ENCODE measurements at regions not wholly inside any gene's neighbourhood (a gene's known extent, or its start where the extent isn't known, plus 50 kb on each side); places are given as distances from the start of the nearest gene placed in this dataset.
"Not testable (repeated sequence)": the region's sequence is repeated elsewhere in the genome, so short reads cannot be mapped to it uniquely, and the experiment has no call there.

GRCh38 chr5:2563046-2563445 lies 188.4 kb downstream of the IRX2 start:
- DNase-seq: no peak

- no peak for DNase-seq
Observed at GRCh38 chr5:2562036-2562435, 189.4 kb downstream of the IRX2 start.

DNA sequence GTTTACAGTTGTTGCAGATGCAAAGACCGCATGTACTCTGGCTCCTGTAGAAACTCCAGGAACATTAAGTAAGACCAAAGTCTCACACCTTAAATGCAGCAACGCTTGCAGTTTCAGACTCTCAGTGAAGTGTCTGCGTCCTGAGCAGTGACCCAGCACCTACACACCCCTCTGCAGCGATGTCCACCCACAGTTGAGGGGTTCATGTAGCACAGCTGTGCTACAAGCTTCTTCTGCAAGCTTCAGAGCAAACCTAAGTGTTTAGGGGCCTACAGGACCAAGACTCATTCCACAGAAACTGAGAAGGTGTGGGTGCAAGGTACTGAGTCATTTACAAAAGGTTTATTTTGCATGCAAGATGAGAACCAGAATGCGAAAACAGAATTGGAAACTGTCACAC lies 191.0 kb downstream of the IRX2 start:
- no peak for DNase-seq

DNA sequence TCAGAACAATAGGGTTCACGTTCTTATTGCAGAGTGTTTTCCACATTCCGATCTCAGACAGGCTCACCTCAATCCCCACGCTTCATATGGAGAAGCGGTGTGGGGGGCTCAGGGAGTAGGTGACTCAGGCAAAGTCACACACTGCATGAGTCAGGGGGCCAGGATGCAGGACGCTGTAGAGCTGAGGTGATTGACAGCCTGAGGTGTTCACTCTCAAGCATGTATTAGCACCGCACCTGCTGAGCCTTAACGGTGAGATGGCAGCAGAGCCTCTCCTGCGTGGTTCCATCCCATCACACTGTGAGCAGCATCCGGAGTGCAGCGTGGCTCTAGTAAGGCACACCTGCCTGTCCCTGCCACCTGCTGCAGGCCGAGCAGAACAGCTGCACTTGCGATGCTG lies 194.0 kb downstream of the IRX2 start:
- DNase-seq: no peak

GRCh38 chr5:2556375-2556966 lies 195.0 kb downstream of the IRX2 start:
- DNase-seq: no peak

GRCh38 chr5:2553611-2554010 lies 197.9 kb downstream of the IRX2 start:
- DNase-seq: no peak

DNA sequence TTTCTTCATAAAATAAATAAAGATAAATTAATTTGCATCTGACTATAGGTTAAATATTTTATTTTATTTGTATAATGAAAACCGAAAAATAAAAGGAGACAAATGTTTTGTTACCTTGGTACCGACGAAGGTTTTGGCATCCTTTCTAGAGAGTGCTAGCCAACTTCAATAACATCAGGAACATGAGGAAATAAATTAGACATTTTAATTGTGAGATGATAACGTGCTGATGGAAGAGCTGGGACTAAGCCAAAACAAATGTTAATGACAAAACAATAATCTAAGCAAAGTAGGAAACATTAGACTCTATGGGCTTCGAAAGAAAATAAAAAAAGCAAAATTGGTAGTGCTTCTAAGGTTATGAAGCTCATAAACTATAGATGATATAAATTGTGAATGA lies 201.0 kb downstream of the IRX2 start:
- no peak for DNase-seq

DNA sequence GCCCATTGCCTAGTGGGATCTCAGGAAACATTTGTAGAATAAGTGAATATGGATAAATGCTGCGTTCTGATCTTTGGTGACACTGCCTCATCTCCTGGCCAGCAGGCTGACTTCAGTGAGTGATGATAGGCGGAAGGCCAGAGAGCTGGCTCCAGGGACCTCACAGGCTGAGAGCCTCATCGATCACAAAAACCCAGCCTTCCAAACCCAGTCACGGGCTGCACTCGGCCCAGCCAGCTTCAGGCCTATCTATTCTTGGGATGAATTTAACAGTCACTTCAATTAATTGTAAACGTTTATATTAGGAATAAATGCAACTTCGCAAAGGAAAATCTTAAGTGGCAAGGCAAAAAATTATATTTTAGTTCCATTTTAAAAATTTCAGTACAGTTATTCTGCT lies 201.6 kb downstream of the IRX2 start:
- DNase-seq: no peak

DNA sequence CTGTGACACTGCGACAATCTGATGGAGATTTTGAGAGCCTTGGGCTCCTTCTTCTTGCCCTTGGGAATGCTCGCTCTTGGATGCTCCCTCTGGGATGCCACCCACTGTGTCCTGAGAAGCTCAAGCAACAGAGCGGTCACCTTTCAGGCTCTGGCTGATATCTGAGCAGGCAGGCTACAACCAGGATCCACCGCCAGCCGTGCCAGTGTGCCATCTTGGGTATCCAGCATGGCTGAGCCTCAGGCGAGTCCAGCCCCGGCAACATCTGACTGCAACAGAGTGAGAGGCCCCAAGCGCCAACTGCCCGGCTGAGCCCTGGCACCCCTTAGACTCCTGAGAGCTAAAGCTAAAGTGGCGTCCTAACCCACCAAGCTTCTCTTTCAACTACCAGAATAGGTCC lies 202.1 kb downstream of the IRX2 start:
- DNase-seq: no peak

DNA sequence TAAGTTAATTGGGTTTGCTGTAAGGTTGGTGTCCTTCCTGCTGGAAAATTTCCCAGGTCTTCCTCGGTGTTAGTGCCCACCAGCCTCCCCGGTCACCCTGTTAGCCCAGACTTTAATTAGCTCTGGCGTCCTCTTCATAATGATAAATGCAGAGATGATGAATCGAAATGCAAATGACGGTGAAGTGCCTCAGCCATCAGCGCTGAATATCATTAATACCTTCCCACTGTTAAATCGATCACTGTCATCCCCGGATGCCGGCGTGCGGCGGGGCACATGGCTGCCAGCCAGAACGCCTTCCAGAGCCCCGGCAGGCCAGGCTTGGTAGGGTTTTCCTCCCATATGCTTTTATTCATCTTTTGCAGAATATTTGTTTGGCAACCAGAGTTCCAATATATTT lies 204.5 kb downstream of the IRX2 start:
- no peak for DNase-seq

GRCh38 chr5:2544003-2544402 lies 207.5 kb downstream of the IRX2 start:
- DNase-seq: no peak

- no peak for DNase-seq
Observed at GRCh38 chr5:2542821-2543220, 208.7 kb downstream of the IRX2 start.

- DNase-seq: no peak
Observed at GRCh38 chr5:2542026-2542425, 209.5 kb downstream of the IRX2 start.

DNA sequence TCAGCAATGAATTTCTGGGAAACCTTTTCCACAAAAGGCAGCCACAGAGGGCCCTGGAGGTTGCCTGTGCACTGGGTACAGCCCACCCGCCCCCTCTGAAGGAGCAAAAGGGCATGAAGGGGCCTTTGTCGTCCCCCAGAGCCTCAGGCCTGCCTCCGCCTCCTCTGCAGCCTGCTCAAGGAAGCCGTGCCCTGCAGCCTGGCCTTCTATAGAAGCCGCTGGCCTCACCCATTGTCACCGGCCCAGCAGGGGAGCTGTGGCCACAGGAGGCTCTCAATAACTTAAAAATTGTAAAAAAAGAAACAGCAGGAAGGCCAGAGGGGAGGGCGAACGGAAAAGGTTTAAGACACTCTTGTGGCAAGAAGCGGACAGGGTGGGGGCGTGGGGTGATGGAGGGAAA lies 213.3 kb downstream of the IRX2 start:
- no peak for DNase-seq

- DNase-seq: no peak
Observed at GRCh38 chr5:2537378-2538145, 213.9 kb downstream of the IRX2 start.

GRCh38 chr5:2536632-2537377 lies 214.7 kb downstream of the IRX2 start:
- DNase-seq: no peak

GRCh38 chr5:2534970-2535369 lies 216.5 kb downstream of the IRX2 start:
- DNase-seq: no peak

GRCh38 chr5:2534251-2534650 lies 217.2 kb downstream of the IRX2 start:
- no peak for DNase-seq

DNA sequence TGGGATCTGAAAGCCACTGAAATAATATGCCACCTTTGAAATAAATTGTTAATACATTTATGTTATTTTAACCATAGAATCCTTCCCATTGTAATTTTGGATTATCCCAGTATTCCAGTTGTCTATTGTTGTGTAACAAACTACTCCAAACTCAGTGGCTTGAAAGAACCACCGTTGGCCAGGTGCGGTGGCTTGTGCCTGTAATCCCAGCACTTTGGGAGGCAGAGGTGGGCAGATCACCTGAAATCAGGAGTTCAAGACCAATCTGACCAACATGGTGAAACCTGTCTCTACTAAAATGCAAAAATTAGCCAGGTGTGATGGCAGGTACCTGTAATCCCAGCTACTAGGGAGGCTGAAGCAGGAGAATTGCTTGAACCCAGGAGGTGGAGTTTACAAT lies 217.6 kb downstream of the IRX2 start:
- DNase-seq: not testable (repeated sequence)

DNA sequence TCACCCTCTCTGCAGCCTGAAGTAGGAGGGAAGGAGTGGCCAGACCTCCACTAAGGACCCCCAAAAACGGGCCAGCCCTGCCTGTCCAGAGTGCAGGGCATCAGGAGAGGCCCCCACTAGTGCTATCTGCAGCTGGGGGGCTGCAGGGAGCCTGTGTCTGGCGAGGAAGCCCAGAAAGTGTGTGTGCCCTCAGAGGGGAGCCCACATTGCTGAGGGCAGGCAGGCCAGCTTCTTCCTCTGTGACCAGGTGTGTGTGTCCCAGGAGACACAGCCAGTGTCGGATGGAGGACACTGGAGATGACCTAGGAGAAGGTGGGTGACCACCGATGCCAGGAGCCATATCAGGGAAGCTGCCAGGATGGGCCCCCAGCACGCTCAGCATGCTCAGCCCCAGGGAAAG lies 218.7 kb downstream of the IRX2 start:
- no peak for DNase-seq

DNA sequence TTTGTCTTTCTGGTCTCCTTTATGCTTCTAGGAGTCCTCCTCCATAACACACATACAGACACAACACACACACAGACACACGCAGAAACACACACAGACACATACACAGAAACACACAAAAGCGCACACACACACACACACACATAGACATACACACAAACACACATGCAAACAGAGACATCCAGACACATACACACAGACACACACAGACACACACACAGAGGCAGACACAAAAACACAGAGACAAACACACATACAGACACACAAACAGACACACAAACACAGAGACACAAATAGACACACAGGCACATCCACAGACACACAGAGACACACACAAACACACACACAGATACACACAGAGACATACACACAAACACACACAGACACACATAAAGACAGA lies 220.2 kb downstream of the IRX2 start:
- DNase-seq: no peak

DNA sequence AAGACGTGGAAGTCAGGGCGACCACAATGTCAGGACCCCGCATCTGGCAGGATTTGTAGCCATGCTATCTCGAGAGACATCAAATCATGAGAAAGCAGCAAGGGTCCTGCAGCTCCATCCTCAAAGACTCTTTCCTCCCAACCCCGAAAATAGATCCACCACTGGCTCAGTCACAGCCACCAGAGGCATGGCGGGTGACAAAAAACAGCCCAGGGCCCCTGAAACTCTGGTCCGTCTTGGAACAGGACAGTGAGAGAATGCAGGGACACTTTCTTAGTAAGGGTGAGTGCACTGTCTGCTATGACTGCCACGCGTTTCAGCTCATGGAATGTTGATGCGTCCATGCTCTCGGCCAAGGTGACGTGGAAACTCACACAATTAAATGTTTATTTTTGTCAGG lies 220.9 kb downstream of the IRX2 start:
- DNase-seq: no peak

GRCh38 chr5:2529371-2530092 lies 221.9 kb downstream of the IRX2 start:
- DNase-seq: no peak

DNA sequence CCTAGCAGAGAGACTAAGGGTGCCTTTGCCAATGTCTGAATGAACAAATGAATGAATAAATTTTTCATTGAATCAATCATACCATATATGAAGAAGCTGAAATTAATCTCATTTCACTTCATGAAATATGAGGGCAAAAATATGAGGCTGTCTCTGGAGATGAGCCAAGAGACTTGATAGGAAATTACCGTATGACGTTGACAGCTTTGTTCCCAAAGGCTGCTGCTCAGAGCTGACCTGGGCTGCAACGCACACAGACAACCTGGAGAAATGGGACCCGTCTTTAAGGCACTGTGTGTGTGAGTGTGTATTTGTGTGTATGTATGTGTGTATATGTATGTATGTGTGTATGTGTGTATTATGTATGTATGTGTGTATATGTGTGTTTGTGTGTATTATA lies 226.1 kb downstream of the IRX2 start:
- DNase-seq: no peak

Measured in NCI-H1436 (cell line).